GM21619 (cell line): ENCODE measurements at regions not wholly inside any gene's neighbourhood (a gene's known extent, or its start where the extent isn't known, plus 50 kb on each side); places are given as distances from the start of the nearest gene placed in this dataset.
"Not testable (repeated sequence)": the region's sequence is repeated elsewhere in the genome, so short reads cannot be mapped to it uniquely, and the experiment has no call there.

Source experiments
- ATAC-seq: cut with Tn5 transposase; IDR thresholded peaks from one replicate; pipeline ENCODE4 v1.9.1; 2021; ENCODE audit not compliant: unreplicated experiment

GRCh38 chr1:242914729-242915128 lies 340.4 kb downstream of the CEP170 start:
- not testable (repeated sequence) for ATAC-seq

GRCh38 chr1:242912855-242913254 lies 342.2 kb downstream of the CEP170 start:
- not testable (repeated sequence) for ATAC-seq

- not testable (repeated sequence) for ATAC-seq
Observed at GRCh38 chr1:242900558-242900957, 354.5 kb downstream of the CEP170 start.

- ATAC-seq, result no peak
Observed at GRCh38 chr1:242890192-242890741, 364.8 kb downstream of the CEP170 start.

- peak; percentile 97 for ATAC-seq
Observed at GRCh38 chr1:242886137-242886536, 361.6 kb upstream of the PLD5 start.

GRCh38 chr1:242880022-242880421 lies 355.5 kb upstream of the PLD5 start:
- not testable (repeated sequence) for ATAC-seq

GRCh38 chr1:242877743-242878142 lies 353.2 kb upstream of the PLD5 start:
- no peak for ATAC-seq

GRCh38 chr1:242877229-242877628 lies 352.7 kb upstream of the PLD5 start:
- ATAC-seq, result no peak

- ATAC-seq, result no peak
Observed at GRCh38 chr1:242876030-242876429, 351.5 kb upstream of the PLD5 start.

GRCh38 chr1:242873661-242874060 lies 349.2 kb upstream of the PLD5 start:
- ATAC-seq, result no peak

- ATAC-seq, result no peak
Observed at GRCh38 chr1:242872521-242872920, 348.0 kb upstream of the PLD5 start.

GRCh38 chr1:242871471-242872030 lies 347.1 kb upstream of the PLD5 start:
- ATAC-seq, result no peak

- peak; percentile 65 for ATAC-seq
Observed at GRCh38 chr1:242870966-242871365, 346.5 kb upstream of the PLD5 start.

- ATAC-seq, result no peak
Observed at GRCh38 chr1:242856289-242856688, 331.8 kb upstream of the PLD5 start.

GRCh38 chr1:242854466-242854865 lies 330.0 kb upstream of the PLD5 start:
- no peak for ATAC-seq

GRCh38 chr1:242847390-242847993 lies 323.0 kb upstream of the PLD5 start:
- ATAC-seq, result no peak

- ATAC-seq, result no peak
Observed at GRCh38 chr1:242842094-242842493, 317.6 kb upstream of the PLD5 start.

GRCh38 chr1:242839101-242839500 lies 314.6 kb upstream of the PLD5 start:
- ATAC-seq, result no peak

- ATAC-seq, result no peak
Observed at GRCh38 chr1:242836423-242836822, 311.9 kb upstream of the PLD5 start.

GRCh38 chr1:242828828-242829227 lies 304.3 kb upstream of the PLD5 start:
- no peak for ATAC-seq

- no peak for ATAC-seq
Observed at GRCh38 chr1:242828199-242828598, 303.7 kb upstream of the PLD5 start.

- ATAC-seq, result no peak
Observed at GRCh38 chr1:242827538-242827937, 303.0 kb upstream of the PLD5 start.
